ENCODE measurements at regions not wholly inside any gene's neighbourhood (a gene's known extent, or its start where the extent isn't known, plus 50 kb on each side); places are given as distances from the start of the nearest gene placed in this dataset.
A peak's percentile ranks its signal among the peaks of the same experiment; 100 is the strongest.

DNA sequence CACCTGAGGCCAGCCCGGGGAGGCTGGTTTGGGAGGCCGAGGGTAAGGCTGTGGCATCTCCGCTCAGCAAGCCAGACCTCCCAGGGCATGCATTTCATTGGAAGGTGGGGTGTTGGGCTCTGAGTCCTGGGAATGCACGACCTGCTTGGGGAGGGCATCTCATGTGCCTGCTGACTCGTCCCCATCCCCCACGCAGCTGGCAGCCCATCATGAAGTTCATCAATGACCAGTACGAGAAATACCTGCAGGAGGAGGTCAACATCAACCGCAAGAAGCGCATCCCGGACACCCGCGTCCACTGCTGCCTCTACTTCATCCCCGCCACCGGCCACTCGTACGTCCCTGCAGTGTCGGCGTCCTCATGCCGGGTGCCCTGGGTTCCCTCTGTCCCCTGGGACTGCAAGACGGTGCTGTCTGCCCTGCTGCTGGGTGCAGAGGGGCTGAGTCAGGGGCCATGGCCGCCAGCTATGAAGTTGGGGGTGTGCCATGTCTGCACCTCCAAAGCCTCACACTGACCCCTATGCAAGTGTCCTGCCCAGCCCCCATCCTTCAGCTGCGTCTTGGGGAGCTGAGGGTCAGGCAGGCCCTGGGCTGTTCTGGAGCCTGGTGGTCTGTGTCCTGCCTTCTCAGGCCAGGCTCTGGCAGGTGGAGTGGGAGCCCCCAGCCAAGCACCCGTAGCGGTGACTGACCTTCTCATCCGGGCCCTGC, 347.9 kb downstream of the SEC14L1 start:
- DNase-seq, result no peak
- no peak for ATAC-seq

DNA sequence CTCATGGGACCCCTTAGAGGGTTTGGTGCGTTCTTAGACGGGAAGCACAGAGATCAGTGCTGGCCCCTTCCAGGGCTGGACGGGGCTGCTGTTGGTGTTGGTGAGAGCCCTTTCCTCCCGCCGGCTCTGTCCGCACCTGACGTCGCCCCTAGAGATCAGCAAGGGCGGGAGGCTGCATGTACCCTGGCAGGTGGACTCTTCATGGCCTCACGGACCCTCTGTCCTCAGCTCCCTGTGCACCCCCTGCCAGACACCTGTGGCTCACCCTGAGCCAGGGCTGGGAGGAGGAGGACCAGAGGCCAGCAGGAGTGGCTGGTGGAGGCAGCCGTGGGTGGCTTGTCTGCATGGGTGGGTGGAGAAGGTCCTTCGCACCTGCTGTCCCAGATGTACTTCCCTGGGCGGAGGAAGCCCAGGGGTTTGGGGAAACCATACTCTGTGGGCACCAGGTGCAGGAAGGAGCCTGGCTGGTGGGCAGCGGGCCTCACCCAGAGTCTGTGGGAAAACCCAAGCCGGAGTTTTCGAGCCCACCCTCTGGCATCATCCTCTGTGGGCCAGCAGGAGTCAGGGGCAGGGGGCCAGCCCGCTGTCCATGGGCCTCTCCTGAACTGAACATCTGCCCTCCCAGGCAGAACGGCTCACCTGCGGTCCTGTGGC, 348.6 kb downstream of the SEC14L1 start:
- no peak for ATAC-seq
- DNase-seq, result no peak

- no peak for DNase-seq
- ATAC-seq, result no peak
Observed at GRCh38 chr17:77489893-77490255, 349.1 kb downstream of the SEC14L1 start.

DNA sequence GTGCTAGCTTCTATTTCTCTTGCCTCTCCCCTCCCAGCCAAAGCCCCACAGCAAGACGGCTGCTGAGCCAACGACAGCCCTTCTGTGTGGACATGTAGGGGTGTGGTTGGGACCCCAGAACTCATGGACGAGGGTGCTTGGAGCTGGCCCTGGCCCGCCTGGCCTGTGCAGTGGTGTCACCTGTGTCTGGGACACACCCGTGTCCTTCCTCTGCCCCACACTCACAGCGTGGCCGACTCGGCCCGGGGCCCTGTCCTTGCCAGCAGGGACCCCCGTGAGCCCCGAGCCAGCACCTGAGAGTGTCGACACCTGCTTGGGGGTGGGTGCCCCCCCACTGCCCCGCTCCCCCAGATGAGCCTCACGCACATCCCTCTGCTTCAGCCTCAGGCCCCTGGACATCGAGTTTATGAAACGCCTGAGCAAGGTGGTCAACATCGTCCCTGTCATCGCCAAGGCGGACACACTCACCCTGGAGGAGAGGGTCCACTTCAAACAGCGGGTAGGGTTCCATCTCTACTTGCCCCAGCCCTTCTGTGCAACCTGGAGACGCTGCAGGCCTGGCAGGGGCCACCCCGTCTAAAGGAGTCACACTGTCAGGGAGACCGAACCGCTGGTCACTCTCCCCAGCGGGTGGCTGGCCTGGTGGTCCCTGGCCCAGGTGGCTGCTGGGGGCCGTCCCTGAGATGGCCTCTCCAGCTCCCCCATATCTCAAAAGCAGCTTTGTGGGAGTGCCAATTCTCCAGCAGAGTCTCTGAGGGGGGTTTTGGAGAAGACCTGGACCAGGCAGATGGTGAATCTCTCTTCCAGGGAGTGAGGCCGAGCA, 349.8 kb downstream of the SEC14L1 start:
- no peak for DNase-seq
- ATAC-seq, result no peak

GRCh38 chr17:77491921-77492445, 351.2 kb downstream of the SEC14L1 start:
- ATAC-seq (peak; percentile 41), DNase-seq (peak; percentile 48)

DNA sequence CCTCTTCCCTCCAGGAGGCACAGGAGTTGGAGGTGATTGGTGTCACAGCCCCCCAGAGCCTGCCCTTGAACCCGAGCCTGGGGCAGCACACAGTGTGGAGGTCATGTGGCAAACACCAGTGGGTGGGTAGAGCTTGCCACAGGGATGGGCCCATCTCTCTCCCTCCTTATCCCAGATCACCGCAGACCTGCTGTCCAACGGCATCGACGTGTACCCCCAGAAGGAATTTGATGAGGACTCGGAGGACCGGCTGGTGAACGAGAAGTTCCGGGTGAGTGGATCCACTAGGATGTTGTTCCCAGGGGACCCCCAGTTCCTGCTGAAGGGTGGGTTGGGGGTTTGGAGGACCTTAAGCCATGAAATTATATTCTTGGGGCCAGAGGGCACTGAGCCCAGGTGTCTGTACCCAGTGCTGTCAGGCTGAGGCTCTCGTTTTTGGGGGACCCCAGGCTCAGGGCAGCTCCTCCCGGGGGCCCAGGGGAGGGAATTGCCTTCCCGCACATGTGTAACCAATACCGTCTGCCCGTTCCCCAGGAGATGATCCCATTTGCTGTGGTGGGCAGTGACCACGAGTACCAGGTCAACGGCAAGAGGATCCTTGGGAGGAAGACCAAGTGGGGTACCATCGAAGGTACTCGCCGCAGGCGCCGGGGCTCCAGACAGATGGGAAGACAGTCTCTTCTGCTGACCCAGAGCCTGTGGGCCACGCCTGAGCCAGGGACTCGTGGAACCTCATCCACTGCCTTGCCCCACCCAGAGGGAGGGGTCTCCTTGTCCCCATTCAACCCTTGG, 351.9 kb downstream of the SEC14L1 start:
- DNase-seq (no peak), ATAC-seq (no peak)

DNA sequence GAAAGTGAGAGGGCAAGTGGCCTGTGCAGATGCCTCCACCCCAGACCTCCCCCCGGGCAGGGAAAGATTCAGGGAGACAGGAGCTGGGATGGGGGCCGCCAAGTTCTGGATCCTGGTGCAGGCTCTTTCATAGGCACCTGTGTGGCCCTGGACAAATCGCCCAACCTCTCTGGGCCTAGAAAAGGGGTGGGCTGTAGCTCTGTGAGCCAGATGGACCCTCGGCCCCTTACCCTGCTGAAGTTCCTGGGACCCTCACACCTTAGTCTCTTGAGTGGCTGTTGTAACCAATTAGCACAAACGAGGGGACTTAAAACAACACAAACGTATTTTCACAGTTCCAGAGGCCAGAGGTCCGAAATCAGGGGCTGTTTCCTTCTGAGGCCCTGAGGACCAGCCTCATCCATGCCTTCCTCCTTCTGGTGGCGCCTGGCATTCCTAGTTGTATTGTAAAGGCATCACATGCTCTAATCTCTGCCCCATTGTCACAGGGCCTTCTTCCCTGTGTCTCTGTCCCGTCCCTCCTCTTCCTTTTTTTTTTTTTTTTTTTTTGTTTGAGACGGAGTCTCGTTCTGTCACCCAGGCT, 352.6 kb downstream of the SEC14L1 start:
- no peak for DNase-seq
- no peak for ATAC-seq

DNA sequence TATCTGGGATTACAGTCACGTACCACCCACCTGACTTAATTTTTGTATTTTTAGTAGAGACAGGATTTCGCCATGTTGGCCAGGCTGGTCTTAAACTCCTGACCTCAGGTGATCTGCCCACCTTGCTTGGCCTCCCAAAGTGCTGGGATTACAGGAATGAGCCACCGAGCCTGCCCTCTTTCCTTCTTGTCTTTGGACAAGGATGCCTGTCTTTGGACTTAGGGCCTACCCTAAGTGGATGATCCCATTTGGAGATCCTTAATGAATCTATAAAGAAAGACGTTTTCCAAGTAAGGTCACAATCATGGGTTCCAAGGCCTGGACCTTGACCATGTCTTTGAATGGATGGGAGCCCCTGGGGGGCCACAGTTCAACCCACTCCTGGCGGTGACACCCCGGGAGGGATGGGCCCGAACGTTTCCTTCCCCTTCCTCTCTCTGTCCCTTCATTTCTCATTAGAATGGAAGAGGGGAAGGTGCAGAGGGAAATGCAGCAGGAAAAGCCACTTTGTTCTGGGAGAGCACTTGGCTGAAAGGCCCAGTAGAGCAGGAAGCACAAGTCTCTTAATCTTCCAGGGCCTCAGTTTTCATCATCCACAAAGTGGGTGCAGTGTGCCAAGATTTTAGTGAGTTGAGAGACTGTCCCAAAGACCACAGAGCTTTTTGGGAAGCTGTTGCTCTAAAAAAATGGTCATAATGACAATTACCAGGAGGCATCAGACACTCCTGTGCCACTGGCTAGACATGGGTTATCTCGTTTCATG, 353.3 kb downstream of the SEC14L1 start:
- ATAC-seq, result no peak
- DNase-seq, result no peak

GRCh38 chr17:77494664-77495435, 354.1 kb downstream of the SEC14L1 start:
- ATAC-seq, result peak; percentile 64
- DNase-seq, result peak; percentile 81

DNA sequence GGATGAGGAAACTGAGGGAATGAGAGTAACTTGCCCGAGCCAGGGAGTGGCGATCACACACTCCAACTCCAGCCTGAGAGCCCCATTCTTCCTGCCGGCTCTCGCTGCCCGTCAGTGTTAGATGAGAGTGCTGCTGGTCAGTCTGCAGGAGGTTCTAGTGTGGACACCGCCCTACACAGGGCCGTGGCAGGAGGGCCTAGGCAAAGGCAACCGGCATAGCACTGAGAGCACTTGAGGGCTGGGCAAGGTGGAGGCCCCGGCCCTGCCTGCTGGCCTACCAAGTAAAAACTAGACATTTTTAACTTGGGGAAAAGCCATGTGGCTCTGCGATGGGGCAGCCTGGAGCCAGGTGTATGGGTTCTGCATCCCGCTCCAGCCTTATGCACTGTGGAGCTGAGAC, 354.8 kb downstream of the SEC14L1 start:
- DNase-seq (no peak), ATAC-seq (no peak)

DNA sequence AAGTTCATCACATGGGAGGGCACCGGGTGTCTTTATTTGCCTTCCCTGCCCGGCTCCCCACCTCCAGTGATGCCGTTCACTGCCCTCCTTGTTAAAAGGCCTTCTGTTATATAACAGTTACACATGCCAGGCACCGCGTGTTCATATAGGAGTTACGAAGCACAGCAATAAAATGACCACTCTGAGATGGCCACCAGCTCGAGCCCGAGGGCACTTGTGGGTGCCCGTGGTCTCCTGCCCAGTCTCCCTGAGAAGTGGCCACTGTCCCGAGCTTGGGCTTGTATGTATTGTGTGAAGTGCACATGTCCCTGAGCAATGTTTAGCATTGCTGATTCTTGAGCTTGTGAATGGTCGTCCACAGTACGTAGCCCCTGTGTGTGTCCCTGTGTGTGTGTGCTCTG, 355.6 kb downstream of the SEC14L1 start:
- ATAC-seq (no peak), DNase-seq (no peak)

- no peak for ATAC-seq
Observed at GRCh38 chr17:77496831-77497577, 356.2 kb downstream of the SEC14L1 start.

GRCh38 chr17:77497578-77497934, 356.8 kb downstream of the SEC14L1 start:
- no peak for DNase-seq

More at GRCh38 chr17:77496831-77497577, 356.2 kb downstream of the SEC14L1 start:
- no peak for DNase-seq

DNA sequence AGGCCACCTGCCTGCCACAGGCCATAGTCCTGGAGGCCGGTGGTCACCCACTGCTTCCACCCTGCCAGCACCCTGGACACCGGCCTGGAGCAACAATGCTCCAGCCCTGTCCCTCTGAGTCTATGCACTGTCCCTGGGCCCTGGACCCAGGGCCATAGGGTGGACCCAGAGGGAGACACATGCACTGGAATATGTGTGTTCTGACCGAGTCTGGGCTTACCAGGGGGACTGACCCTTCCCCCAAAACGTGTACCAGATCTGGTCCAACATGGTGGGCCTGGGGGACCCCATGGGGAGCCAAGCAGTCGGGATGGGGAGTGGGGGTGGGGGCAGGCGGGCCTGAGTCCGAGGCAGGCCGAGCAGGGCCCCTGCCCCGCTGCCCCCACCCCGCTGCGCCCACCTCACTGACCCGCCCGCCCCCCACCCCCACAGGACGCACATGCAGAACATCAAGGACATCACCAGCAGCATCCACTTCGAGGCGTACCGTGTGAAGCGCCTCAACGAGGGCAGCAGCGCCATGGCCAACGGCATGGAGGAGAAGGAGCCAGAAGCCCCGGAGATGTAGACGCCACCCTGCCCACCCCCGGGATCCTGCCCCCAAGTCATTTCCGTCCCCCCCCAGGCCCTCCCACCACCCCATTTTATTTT, 357.4 kb downstream of the SEC14L1 start:
- DNase-seq, result peak; percentile 1
- ATAC-seq, result no peak

More at GRCh38 chr17:77497578-77497934, 356.8 kb downstream of the SEC14L1 start:
- ATAC-seq, result no peak

GRCh38 chr17:77498791-77499698, 358.3 kb downstream of the SEC14L1 start:
- DNase-seq (no peak), ATAC-seq (no peak)

DNA sequence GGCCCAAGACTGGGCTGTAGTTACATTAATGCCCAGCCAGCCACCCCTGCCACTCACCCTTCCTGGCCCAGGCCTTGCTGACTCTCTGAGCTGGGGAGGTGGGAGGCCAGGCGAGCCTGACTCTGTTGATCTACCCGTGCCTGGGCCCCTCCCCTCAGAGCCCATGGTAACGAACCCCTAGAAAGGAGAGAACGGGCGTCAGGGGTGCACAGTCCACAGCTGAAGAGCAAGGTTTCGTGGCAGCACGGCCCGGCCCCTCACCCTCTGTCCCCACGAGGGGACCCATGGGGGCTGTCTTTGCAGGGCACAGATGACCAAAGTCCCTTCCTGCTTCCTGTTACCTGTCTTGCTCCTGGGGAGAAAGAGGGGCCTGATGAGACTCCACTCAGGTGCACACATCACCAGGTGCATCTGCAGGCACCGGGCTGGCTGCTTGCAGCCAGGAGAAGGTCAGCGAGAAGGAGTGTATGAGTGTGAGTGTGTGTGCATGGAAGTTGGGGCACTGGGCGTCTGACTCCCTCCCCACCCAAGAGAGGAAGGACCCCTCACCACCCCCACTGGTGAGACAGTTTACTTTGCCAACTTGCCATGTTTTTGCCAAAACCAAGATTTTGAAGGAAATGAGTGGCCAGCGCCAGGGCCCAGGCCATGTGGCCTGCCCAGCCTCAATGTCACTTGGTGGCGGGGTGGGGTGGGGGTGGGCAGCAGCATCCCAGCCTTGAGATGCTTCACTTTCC, 359.1 kb downstream of the SEC14L1 start:
- DNase-seq (no peak), ATAC-seq (no peak)

DNA sequence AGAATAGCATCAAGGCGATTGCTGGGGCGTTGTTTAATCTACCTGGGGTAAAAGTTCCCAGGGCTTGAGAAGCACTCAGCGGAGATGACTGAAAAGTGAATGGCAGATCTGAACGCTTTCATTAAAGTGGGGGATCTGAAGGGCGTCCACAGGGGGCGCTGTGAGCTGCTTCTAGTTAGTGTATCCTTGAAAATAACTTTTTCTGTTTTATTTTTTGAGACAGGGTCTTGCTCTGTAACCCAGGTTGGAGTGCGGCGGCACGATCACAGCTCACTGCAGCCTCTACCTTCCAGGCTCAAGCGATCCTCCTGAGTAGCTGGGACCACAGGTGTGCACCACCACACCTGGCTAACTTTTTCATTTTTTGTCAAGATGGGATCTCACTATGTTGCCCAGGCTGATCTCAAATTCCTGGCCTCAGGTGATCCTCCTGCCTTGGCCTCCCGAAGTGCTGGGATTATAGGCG, 360.4 kb downstream of the SEC14L1 start:
- DNase-seq, result peak; percentile 59
- ATAC-seq, result no peak

All from stimulated activated naive CD8-positive, alpha-beta T cell treated with anti-CD3 and anti-CD28 coated beads, Interleukin-15, Interleukin-2, amounts not matched to agents 100 U/mL and 50 U/mL, for 24 hours (primary cell).